ENCODE measurements at regions not wholly inside any gene's neighbourhood (a gene's known extent, or its start where the extent isn't known, plus 50 kb on each side); places are given as distances from the start of the nearest gene placed in this dataset.

- DNase-seq = no peak
Observed at GRCh38 chr10:56991591-56992069, 630.6 kb upstream of the ZWINT start.

- DNase-seq = no peak
Observed at GRCh38 chr10:56975513-56975912, 614.5 kb upstream of the ZWINT start.

- no peak for DNase-seq
Observed at GRCh38 chr10:56973766-56974165, 612.7 kb upstream of the ZWINT start.

GRCh38 chr10:56943221-56943755, 582.2 kb upstream of the ZWINT start:
- DNase-seq = no peak

GRCh38 chr10:56934515-56934914, 573.5 kb upstream of the ZWINT start:
- DNase-seq = no peak

GRCh38 chr10:56928714-56929113, 567.7 kb upstream of the ZWINT start:
- DNase-seq = no peak

- DNase-seq = no peak
Observed at GRCh38 chr10:56927701-56928100, 566.6 kb upstream of the ZWINT start.

- no peak for DNase-seq
Observed at GRCh38 chr10:56920601-56921261, 559.7 kb upstream of the ZWINT start.

- no peak for DNase-seq
Observed at GRCh38 chr10:56912043-56912442, 551.0 kb upstream of the ZWINT start.

- no peak for DNase-seq
Observed at GRCh38 chr10:56905051-56905450, 544.0 kb upstream of the ZWINT start.

- DNase-seq = no peak
Observed at GRCh38 chr10:56902554-56902953, 541.5 kb upstream of the ZWINT start.

GRCh38 chr10:56895306-56895705, 534.2 kb upstream of the ZWINT start:
- no peak for DNase-seq

GRCh38 chr10:56881218-56881617, 520.2 kb upstream of the ZWINT start:
- no peak for DNase-seq

- DNase-seq = no peak
Observed at GRCh38 chr10:56880606-56881005, 519.5 kb upstream of the ZWINT start.

- no peak for DNase-seq
Observed at GRCh38 chr10:56874950-56875349, 513.9 kb upstream of the ZWINT start.

GRCh38 chr10:56871160-56871668, 510.2 kb upstream of the ZWINT start:
- no peak for DNase-seq

GRCh38 chr10:56867236-56867635, 506.2 kb upstream of the ZWINT start:
- no peak for DNase-seq

- DNase-seq = no peak
Observed at GRCh38 chr10:56856569-56856968, 495.5 kb upstream of the ZWINT start.

GRCh38 chr10:56844978-56845529, 484.0 kb upstream of the ZWINT start:
- no peak for DNase-seq

GRCh38 chr10:56836659-56837058, 475.6 kb upstream of the ZWINT start:
- DNase-seq = no peak

GRCh38 chr10:56831681-56832080, 470.6 kb upstream of the ZWINT start:
- DNase-seq = no peak

- no peak for DNase-seq
Observed at GRCh38 chr10:56823849-56824248, 462.8 kb upstream of the ZWINT start.

GRCh38 chr10:56805022-56805421, 444.0 kb upstream of the ZWINT start:
- DNase-seq = no peak

- DNase-seq = no peak
Observed at GRCh38 chr10:56785292-56785691, 424.2 kb upstream of the ZWINT start.
